Neural crest cell (in vitro differentiated cells): ENCODE measurements at regions not wholly inside any gene's neighbourhood (a gene's known extent, or its start where the extent isn't known, plus 50 kb on each side); places are given as distances from the start of the nearest gene placed in this dataset.

ENCODE experiments used
- DNase-seq: peaks from one replicate; pipeline ENCODE4 v3.0.0; 2021; ENCODE audit warnings: low read depth, mixed read lengths, low spot score
- H3K27ac Mint-ChIP-seq: one replicate; pipeline ENCODE4 v1.8.0; 2021; ENCODE audit warnings: mild to moderate bottlenecking, mixed read lengths; ENCODE audit not compliant: unreplicated experiment
- H3K27me3 Mint-ChIP-seq: 2 replicates; pipeline ENCODE4 v1.8.0; 2021; ENCODE audit warnings: low read depth, mild to moderate bottlenecking, mixed read lengths
- H3K36me3 Mint-ChIP-seq: 2 replicates; pipeline ENCODE4 v1.8.0; 2021; ENCODE audit warnings: low read depth, mild to moderate bottlenecking, mixed read lengths
- H3K4me1 Mint-ChIP-seq: 2 replicates; pipeline ENCODE4 v1.8.0; 2021; ENCODE audit warnings: mixed read lengths
- H3K4me3 Mint-ChIP-seq: one replicate; pipeline ENCODE4 v1.8.0; 2021; ENCODE audit warnings: mild to moderate bottlenecking, mixed read lengths
- H3K9me3 Mint-ChIP-seq: 2 replicates; pipeline ENCODE4 v1.8.0; 2021; ENCODE audit warnings: mixed read lengths
- TF ChIP-seq, protein P1 (sequence below): fragments of 200-600 bp; sonication (generic); conservative IDR thresholded peaks from 2 replicates; pipeline ENCODE4 v1.5.0; 2021; ENCODE audit warnings: antibody characterized with exemption, mild to moderate bottlenecking

GRCh38 chr5:18503797-18504328, 869.6 kb downstream of the TAF11L14 start:
- TF ChIP-seq, protein P1, sequence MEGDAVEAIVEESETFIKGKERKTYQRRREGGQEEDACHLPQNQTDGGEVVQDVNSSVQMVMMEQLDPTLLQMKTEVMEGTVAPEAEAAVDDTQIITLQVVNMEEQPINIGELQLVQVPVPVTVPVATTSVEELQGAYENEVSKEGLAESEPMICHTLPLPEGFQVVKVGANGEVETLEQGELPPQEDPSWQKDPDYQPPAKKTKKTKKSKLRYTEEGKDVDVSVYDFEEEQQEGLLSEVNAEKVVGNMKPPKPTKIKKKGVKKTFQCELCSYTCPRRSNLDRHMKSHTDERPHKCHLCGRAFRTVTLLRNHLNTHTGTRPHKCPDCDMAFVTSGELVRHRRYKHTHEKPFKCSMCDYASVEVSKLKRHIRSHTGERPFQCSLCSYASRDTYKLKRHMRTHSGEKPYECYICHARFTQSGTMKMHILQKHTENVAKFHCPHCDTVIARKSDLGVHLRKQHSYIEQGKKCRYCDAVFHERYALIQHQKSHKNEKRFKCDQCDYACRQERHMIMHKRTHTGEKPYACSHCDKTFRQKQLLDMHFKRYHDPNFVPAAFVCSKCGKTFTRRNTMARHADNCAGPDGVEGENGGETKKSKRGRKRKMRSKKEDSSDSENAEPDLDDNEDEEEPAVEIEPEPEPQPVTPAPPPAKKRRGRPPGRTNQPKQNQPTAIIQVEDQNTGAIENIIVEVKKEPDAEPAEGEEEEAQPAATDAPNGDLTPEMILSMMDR, result no peak
- H3K4me1 Mint-ChIP-seq, result no peaks in the 10 kb centered on the region
- peaks cover under 1% of the 10 kb centered on the region for H3K9me3 Mint-ChIP-seq
- no peaks in the 10 kb centered on the region for H3K36me3 Mint-ChIP-seq
- no peak for DNase-seq
- no peaks in the 10 kb centered on the region for H3K27me3 Mint-ChIP-seq
- no peak overlapping the region for H3K4me3 Mint-ChIP-seq
- no peak overlapping the region for H3K27ac Mint-ChIP-seq

- H3K27me3 Mint-ChIP-seq, result no peaks in the 10 kb centered on the region
- TF ChIP-seq, protein P1, result no peak
- H3K4me3 Mint-ChIP-seq, result no peak overlapping the region
- no peaks in the 10 kb centered on the region for H3K4me1 Mint-ChIP-seq
- H3K36me3 Mint-ChIP-seq, result no peaks in the 10 kb centered on the region
- no peak overlapping the region for H3K27ac Mint-ChIP-seq
- H3K9me3 Mint-ChIP-seq, result peaks cover 4% of the 10 kb centered on the region
- no peak for DNase-seq
These were observed 872.9 kb downstream of the TAF11L14 start for GRCh38 chr5:18507114-18507513.

GRCh38 chr5:18517641-18518380, 883.6 kb downstream of the TAF11L14 start:
- Mint-ChIP-seq H3K27ac (no peak overlapping the region), H3K27me3 (no peaks in the 10 kb centered on the region), H3K36me3 (no peaks in the 10 kb centered on the region), H3K9me3 (peaks cover 9% of the 10 kb centered on the region), H3K4me3 (no peak overlapping the region), H3K4me1 (no peaks in the 10 kb centered on the region)
- TF ChIP-seq, protein P1, result no peak
- DNase-seq, result no peak

GRCh38 chr5:18523380-18523779, 889.1 kb downstream of the TAF11L14 start:
- Mint-ChIP-seq H3K4me3 (no peak overlapping the region), H3K36me3 (no peaks in the 10 kb centered on the region), H3K27ac (no peak overlapping the region), H3K9me3 (peaks cover 9% of the 10 kb centered on the region), H3K4me1 (no peaks in the 10 kb centered on the region), H3K27me3 (no peaks in the 10 kb centered on the region)
- TF ChIP-seq, protein P1, result no peak
- no peak for DNase-seq

DNA sequence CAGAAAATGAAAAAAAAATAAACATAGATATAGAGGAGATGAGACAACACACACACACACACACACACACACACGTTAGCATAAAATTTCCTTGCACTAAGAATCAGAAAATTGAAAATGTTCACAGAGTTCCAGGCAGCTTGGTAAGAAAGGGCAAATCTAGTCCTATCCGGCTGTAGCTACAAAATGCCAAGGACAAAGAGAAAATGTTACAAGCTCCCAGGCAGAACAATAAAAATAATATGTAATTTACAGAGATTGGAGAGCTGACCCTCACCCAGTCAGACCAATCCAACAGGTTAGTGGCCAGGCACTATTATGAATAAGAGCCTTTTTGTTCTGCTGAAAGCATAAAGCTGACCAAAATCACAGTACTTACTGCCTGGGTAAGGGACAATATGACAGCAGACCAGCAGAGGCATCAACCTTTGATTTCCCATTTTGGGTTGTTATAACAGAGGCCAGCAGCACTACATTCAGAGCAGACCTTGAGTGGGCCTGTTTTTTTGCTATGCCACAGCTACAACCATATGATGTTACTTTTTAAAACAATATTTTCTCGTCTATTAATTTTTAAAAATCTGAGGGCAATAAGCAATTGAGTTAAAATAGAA, 892.6 kb downstream of the TAF11L14 start:
- H3K27me3 Mint-ChIP-seq, result no peaks in the 10 kb centered on the region
- no peak overlapping the region for H3K27ac Mint-ChIP-seq
- DNase-seq, result no peak
- no peaks in the 10 kb centered on the region for H3K4me1 Mint-ChIP-seq
- TF ChIP-seq, protein P1, result no peak
- no peaks in the 10 kb centered on the region for H3K36me3 Mint-ChIP-seq
- no peaks in the 10 kb centered on the region for H3K9me3 Mint-ChIP-seq
- H3K4me3 Mint-ChIP-seq, result no peak overlapping the region
